NOMO-1 treated with dmso at 0.1 percent for 144 hours (cell line): ENCODE measurements at regions not wholly inside any gene's neighbourhood (a gene's known extent, or its start where the extent isn't known, plus 50 kb on each side); places are given as distances from the start of the nearest gene placed in this dataset.

Experiments
- DNase-seq: peaks from one replicate; lab custom pipeline; 2025; ENCODE audit not compliant: unreplicated experiment; lab: John Stamatoyannopoulos, UW

DNA sequence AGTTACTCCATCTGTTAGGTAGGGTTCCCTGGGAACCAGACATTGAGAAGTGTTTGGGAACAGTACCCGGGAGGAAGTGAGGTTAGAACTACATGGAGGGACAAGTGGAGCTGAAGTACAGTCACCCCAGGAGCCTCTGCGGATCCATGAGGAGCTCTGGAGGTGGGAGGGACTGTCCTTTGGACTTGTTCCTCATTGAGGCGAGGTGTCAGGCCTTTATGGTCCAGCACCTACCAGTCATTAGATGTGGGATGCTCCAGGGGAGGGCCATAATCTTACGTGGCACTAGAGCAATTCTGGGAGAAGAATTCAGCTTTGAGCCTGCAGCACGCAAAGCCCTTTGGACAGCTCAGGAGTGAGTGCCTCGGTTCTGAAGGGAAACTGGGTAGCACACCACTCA, 142.8 kb downstream of the DACT1 start:
- no peak for DNase-seq

GRCh38 chr14:58782011-58782410, 144.2 kb downstream of the DACT1 start:
- no peak for DNase-seq

GRCh38 chr14:58783792-58784511, 146.2 kb downstream of the DACT1 start:
- no peak for DNase-seq

DNA sequence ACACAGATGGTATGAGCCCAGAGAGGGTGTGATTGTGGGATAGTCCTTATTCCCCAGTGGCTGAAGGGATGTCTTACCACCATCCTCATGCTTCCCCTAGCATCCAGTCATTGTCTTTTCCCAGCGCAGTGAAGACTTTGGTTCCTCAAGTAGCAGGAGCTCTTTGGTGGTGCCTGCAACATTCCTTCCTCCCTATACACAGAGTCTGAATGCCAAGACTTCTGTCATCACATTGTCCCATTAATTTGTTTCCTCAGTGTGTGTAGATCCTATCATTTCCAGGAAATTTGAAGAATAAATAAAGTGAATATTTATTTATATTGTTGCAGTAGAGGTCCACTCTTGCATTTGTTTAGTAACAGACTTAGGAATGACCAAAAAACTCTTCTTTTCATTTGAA, 147.2 kb downstream of the DACT1 start:
- no peak for DNase-seq

- no peak for DNase-seq
These were observed 147.9 kb downstream of the DACT1 start for GRCh38 chr14:58785701-58786100.

DNA sequence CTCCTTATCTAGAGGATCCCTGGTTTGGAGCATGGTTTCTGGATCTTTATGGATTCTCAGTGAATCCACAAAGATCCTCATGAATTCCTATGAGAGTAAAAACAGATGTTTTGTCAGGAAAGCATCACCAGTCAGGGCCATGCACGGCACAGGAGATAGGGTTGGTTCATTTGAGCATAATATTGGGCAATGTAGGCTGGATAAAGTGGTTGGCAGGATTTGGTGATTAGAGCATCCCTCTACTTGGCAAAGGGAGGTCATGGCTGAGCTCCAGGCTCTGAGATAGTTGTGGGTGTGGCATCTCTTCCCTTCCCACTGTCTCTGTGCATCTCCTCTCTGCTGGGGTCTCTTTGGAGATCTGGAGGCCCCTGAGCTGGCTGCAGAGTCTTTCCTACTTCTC, 149.8 kb downstream of the DACT1 start:
- no peak for DNase-seq

GRCh38 chr14:58788655-58789503, 151.1 kb downstream of the DACT1 start:
- no peak for DNase-seq

DNA sequence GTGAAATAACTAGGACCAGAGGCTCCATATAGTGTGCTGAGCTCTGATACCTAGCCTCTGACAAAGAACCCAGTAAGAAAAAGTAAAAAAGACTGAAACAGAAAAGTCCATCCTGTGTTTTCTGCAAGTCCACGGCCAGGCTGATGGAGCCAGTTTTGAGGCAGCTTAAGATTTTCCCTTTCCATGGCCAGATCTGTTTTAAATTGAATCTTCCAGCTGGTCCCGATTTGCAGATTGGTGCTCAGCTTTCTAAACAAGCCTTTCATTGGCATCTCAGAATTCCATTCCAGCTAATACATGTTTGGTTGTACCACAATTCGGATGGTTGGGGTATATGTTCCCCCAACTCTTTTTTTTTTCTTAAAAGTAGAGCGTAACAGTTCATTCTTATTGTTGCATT, 152.0 kb downstream of the DACT1 start:
- DNase-seq: no peak

DNA sequence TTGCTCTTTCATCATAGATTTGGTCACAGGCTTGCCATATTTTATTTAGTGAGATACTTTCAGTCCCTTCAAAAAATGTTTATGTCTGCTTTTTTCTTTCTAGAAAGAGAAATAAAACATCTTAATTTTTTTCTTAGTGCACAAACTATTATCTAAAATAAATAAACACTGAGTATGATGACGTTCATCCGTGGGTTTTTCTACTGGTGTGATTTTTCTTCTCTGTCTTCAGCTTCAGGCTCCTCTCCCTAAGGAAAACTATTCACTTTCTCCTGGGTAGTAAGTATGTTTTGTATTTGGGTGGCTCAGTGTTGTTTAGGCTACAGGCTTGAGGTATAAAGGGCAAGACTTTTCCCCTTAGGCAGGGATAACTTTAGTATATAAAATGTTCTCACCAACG, 154.7 kb downstream of the DACT1 start:
- DNase-seq: no peak

DNA sequence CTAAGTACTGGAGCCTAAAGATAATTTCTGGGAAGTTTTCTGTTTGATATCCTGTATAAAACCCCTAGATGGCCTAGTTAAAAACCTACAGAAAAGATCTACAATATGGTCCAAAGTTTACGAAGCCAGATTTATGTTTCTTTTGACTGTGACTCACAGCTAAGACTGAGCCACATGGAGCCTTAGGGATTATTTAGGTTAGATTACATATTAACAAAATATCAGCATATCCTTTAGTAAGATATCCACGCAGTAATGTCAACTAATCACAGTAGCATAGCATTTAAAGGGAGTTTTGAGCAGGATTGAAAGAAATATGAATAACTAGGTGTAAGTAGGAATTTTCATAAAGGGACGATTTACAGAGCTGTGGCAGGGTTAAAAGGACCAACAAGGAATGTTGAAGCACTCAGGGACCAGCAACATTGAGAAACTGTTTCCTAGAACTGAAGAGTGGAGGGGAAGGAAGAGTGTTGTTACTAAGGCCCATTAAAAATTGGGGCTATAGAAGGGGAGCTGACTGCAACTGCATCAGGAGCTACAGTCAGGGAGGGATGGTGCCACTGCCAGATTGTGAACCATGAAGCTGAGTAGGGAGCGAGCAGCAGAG, 155.5 kb downstream of the DACT1 start:
- no peak for DNase-seq

GRCh38 chr14:58794993-58795762, 157.4 kb downstream of the DACT1 start:
- no peak for DNase-seq

- DNase-seq: no peak
These were observed 158.7 kb downstream of the DACT1 start for GRCh38 chr14:58796242-58797009.

- no peak for DNase-seq
These were observed 159.3 kb downstream of the DACT1 start for GRCh38 chr14:58797010-58797429.

- no peak for DNase-seq
These were observed 160.4 kb downstream of the DACT1 start for GRCh38 chr14:58798173-58798572.

DNA sequence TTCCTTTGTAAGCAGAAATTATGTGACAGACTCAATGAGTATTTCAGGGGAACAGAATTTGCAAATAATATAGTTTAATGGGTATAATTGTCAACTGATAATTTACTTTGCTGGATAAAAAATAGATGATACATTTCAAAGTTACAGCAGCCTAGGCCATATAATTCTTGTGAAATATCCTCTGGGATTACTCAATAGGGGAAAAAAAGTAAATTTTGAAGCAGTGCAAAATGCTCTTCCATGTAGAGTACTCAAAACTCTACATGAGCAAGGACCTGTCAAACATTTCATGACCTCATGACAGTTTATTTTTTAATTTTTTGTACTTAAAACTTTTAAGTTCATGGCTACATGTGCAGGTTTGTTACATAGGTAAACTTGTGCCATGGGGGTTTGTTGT, 163.3 kb downstream of the DACT1 start:
- DNase-seq: no peak

GRCh38 chr14:58805057-58805456, 167.3 kb downstream of the DACT1 start:
- no peak for DNase-seq

DNA sequence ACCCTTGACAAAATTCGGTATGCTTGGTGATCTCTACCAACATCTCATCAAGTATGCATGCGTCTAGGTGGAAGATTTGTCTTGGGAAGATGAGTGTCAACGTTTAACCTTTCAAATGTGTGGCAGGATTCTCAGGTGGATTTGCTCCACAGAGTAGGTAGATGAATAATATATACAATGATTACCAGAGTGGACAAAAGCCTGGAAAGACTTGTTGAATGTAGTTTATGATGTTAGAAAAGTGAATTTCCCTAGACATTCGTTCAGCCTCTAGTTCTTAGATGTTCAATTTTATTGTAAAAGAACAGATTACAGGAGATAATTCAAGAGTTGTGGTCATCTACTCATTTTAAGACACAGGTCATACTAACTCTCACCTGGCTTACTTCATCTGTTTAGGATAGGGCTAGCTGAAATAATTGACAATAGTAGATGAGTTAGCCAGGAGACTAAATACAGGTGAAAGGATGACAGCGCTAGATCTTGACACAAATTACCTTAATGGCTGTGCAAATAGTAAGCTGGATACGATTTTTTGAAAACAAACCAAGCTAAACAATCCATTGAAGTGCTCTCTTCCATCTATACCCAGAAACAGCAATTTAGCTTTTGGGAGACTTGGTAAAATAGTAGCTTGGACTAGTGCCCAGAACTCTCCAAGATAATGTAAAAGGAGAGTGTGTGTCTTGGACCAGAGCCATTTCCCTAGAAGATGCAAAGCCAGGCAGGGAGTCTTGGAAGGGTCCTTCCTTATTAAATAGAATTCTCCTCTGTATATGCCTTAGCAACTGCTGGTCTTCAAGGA, 168.0 kb downstream of the DACT1 start:
- no peak for DNase-seq

- no peak for DNase-seq
These were observed 169.4 kb downstream of the DACT1 start for GRCh38 chr14:58807191-58807590.

- DNase-seq: no peak
These were observed 171.1 kb downstream of the DACT1 start for GRCh38 chr14:58808828-58809227.

DNA sequence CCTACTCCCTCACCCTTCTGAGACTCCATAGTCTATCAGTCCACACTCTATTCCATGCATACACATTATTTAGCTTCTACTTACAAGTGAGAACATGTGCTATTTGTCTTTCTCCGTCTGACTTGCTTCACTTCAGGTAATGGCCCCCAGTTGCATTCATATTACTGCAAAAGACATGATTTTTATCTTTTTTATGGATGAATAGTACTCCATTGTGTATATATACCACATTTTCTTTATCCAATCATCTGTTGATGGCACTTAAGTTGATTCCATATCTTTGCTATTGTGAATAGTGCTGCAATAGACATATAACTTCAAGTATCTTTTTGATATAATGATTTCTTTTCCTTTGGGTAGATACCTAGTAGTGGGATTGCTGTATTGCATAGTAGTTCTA, 171.8 kb downstream of the DACT1 start:
- DNase-seq: no peak
